ENCODE measurements at regions not wholly inside any gene's neighbourhood (a gene's known extent, or its start where the extent isn't known, plus 50 kb on each side); places are given as distances from the start of the nearest gene placed in this dataset.
"Not testable (repeated sequence)": the region's sequence is repeated elsewhere in the genome, so short reads cannot be mapped to it uniquely, and the experiment has no call there.

- DNase-seq: not testable (repeated sequence)
Measured at GRCh38 chr15:69769336-69769735, 316.7 kb downstream of the RPLP1 start.

GRCh38 chr15:69774258-69774657 lies 321.6 kb downstream of the RPLP1 start:
- DNase-seq: not testable (repeated sequence)

- not testable (repeated sequence) for DNase-seq
Measured at GRCh38 chr15:69774711-69775110, 322.1 kb downstream of the RPLP1 start.

- no peak for DNase-seq
Measured at GRCh38 chr15:69777356-69777755, 320.4 kb downstream of the TLE3 start.

GRCh38 chr15:69780374-69780773 lies 317.3 kb downstream of the TLE3 start:
- DNase-seq: no peak

- no peak for DNase-seq
Measured at GRCh38 chr15:69780981-69781380, 316.7 kb downstream of the TLE3 start.

- DNase-seq: no peak
Measured at GRCh38 chr15:69781411-69782125, 316.1 kb downstream of the TLE3 start.

- no peak for DNase-seq
Measured at GRCh38 chr15:69782139-69782658, 315.5 kb downstream of the TLE3 start.

GRCh38 chr15:69782809-69783208 lies 314.9 kb downstream of the TLE3 start:
- peak; percentile 89 to 94 for DNase-seq

GRCh38 chr15:69783211-69783610 lies 314.5 kb downstream of the TLE3 start:
- peak; percentile 90 to 95 for DNase-seq

GRCh38 chr15:69784798-69785566 lies 312.7 kb downstream of the TLE3 start:
- DNase-seq: no peak

- no peak for DNase-seq
Measured at GRCh38 chr15:69786136-69786701, 311.5 kb downstream of the TLE3 start.

- no peak for DNase-seq
Measured at GRCh38 chr15:69787791-69788190, 309.9 kb downstream of the TLE3 start.

- DNase-seq: no peak
Measured at GRCh38 chr15:69789648-69790393, 307.9 kb downstream of the TLE3 start.

- no peak for DNase-seq
Measured at GRCh38 chr15:69790632-69791031, 307.1 kb downstream of the TLE3 start.

GRCh38 chr15:69792823-69793222 lies 304.9 kb downstream of the TLE3 start:
- no peak for DNase-seq

- no peak for DNase-seq
Measured at GRCh38 chr15:69793431-69793780, 304.3 kb downstream of the TLE3 start.

GRCh38 chr15:69793781-69794451 lies 303.8 kb downstream of the TLE3 start:
- DNase-seq: no peak

GRCh38 chr15:69794645-69795469 lies 302.9 kb downstream of the TLE3 start:
- no peak for DNase-seq

GRCh38 chr15:69795601-69796000 lies 302.1 kb downstream of the TLE3 start:
- no peak for DNase-seq

- DNase-seq: no peak
Measured at GRCh38 chr15:69797051-69797595, 300.6 kb downstream of the TLE3 start.

All from NCI-H526 (cell line).